Fibroblast of lung (primary cell): ENCODE measurements at regions not wholly inside any gene's neighbourhood (a gene's known extent, or its start where the extent isn't known, plus 50 kb on each side); places are given as distances from the start of the nearest gene placed in this dataset.

ENCODE experiments used
- DNase-seq, 2 donors: peaks; one replicate each; pipeline versions ENCODE4 v3.0.0 to v3.0.0-alpha.2; 2010; ENCODE audit warnings: low read depth in 2 of 2
- H2AFZ ChIP-seq: 2 replicates; pipeline ENCODE4 v1.5.1; 2012; ENCODE audit warnings: low read length, control low read depth, inconsistent platforms
- H3K27ac ChIP-seq: 2 replicates; pipeline ENCODE4 v1.5.1; 2011; ENCODE audit warnings: low read length, control low read depth; ENCODE audit not compliant: insufficient read depth
- H3K27me3 ChIP-seq: 2 replicates; pipeline ENCODE4 v1.5.1; 2011; ENCODE audit warnings: mild to moderate bottlenecking, low read length; ENCODE audit not compliant: control insufficient read depth, insufficient read depth
- H3K36me3 ChIP-seq: 2 replicates; pipeline ENCODE4 v1.5.1; 2011; ENCODE audit warnings: low read length; ENCODE audit not compliant: control insufficient read depth, insufficient read depth
- H3K4me1 ChIP-seq: 2 replicates; pipeline ENCODE4 v1.5.1; 2011; ENCODE audit warnings: low read length; ENCODE audit not compliant: control insufficient read depth, insufficient read depth; ENCODE audit errors: extremely low read depth
- H3K4me2 ChIP-seq: 2 replicates; pipeline ENCODE4 v1.5.1; 2011; ENCODE audit warnings: low read length, control low read depth; ENCODE audit not compliant: insufficient read depth; ENCODE audit errors: extremely low read depth
- H3K4me3 ChIP-seq, 4 experiments: fragments of 200-600 bp in 1 of 4; sonication (generic) in 1 of 4; replicated peaks in 1 of 4; 2 replicates each; pipeline ENCODE4 v1.5.1; 2011 to 2016; ENCODE audit warnings: low read length in 4 of 4, low read depth in 3 of 4, mild to moderate bottlenecking in 3 of 4, control low read depth in 2 of 4, inconsistent platforms in 1 of 4, mixed read lengths in 1 of 4; ENCODE audit not compliant: insufficient read depth in 1 of 4; ENCODE audit errors: control extremely low read depth in 1 of 4
- H3K79me2 ChIP-seq: 2 replicates; pipeline ENCODE4 v1.5.1; 2012; ENCODE audit warnings: mild to moderate bottlenecking, low read length, inconsistent platforms; ENCODE audit not compliant: control insufficient read depth, insufficient read depth
- H3K9ac ChIP-seq: 2 replicates; pipeline ENCODE4 v1.5.1; 2011; ENCODE audit warnings: mild to moderate bottlenecking, low read length, control low read depth; ENCODE audit not compliant: insufficient read depth
- H3K9me3 ChIP-seq: 2 replicates; pipeline ENCODE4 v1.5.1; 2012; ENCODE audit warnings: low read depth, low read length; ENCODE audit not compliant: control insufficient read depth, insufficient read depth
- H4K20me1 ChIP-seq: 2 replicates; pipeline ENCODE4 v1.5.1; 2011; ENCODE audit warnings: low read length; ENCODE audit not compliant: control insufficient read depth, insufficient read depth; ENCODE audit errors: extremely low read depth
- EZH2 ChIP-seq: IDR thresholded peaks from 2 replicates; pipeline ENCODE4 v1.5.1; 2012; ENCODE audit warnings: low read length, control low read depth, mild to moderate bottlenecking; ENCODE audit errors: missing control alignments
- TF ChIP-seq, protein P1 (sequence below), 2 donors: IDR thresholded peaks in 1 of 2; conservative IDR thresholded peaks in 1 of 2; 1 replicate in 1 of 2; 2 replicates in 1 of 2; pipeline ENCODE4 v1.5.1; 2011 to 2012; ENCODE audit warnings: low read length in 2 of 2, control low read depth in 1 of 2, inconsistent platforms in 1 of 2, low read depth in 1 of 2, mild to moderate bottlenecking in 1 of 2

DNA sequence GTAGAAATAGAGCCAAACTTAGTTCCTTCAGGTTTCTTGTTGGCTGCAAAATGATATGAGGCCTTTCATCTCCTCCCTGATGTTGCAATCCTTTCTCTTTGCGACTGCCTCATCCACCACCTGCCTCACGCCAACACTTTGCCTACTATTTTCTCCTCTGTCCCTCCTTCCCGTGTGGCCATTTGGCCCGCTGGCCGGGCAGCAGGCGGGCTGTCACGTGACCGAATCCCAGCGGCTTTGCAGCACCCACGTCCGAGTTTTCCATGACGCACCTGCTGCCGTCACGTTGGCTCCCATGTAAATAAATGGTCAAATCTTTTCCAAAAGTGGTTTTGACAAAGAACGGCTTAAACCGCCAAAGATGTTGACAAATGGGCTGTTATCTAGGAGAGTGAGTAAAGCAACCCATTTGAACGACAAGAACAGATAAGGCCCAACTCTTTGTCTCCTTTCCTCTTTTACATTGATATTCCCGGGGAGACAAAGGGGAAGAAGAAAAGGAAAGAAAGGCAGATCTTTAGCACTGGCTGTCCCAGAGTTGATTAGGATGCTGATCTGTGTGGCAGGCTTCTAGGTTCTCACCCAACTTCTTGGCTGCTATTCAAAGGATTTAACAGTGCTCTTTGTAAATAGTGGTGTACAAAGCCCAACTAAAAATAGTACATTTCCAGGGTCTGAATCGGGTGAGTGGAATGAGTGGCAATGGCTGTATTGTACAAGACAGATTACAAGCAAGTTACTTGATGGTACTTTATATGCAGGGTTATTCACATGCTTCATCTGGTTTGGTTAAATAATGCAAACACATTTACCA is 174.2 kb upstream of the JADE1 start:
- H3K36me3 ChIP-seq, result no peaks in the 10 kb centered on the region
- no peaks in the 10 kb centered on the region for H3K9me3 ChIP-seq
- no peaks in the 10 kb centered on the region for H3K27me3 ChIP-seq
- DNase-seq, result peak; percentile 73 to 95
- no peaks in the 10 kb centered on the region for H3K4me1 ChIP-seq
- no peak overlapping the region for H3K9ac ChIP-seq
- no peaks in the 10 kb centered on the region for H3K79me2 ChIP-seq
- TF ChIP-seq, protein P1, sequence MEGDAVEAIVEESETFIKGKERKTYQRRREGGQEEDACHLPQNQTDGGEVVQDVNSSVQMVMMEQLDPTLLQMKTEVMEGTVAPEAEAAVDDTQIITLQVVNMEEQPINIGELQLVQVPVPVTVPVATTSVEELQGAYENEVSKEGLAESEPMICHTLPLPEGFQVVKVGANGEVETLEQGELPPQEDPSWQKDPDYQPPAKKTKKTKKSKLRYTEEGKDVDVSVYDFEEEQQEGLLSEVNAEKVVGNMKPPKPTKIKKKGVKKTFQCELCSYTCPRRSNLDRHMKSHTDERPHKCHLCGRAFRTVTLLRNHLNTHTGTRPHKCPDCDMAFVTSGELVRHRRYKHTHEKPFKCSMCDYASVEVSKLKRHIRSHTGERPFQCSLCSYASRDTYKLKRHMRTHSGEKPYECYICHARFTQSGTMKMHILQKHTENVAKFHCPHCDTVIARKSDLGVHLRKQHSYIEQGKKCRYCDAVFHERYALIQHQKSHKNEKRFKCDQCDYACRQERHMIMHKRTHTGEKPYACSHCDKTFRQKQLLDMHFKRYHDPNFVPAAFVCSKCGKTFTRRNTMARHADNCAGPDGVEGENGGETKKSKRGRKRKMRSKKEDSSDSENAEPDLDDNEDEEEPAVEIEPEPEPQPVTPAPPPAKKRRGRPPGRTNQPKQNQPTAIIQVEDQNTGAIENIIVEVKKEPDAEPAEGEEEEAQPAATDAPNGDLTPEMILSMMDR (conservative IDR thresholded peaks at IDR 0.05 in 1 of 2, IDR thresholded peaks at IDR 0.05 in 1 of 2; ENCODE audit: low read depth in 1 of 2, low read length in 2 of 2), result no peak
- TF ChIP-seq EZH2, result no peak
- H2AFZ ChIP-seq, result peak overlapping the region; percentile 7
- no peak overlapping the region for H3K27ac ChIP-seq
- no peaks in the 10 kb centered on the region for H4K20me1 ChIP-seq
- H3K4me3 ChIP-seq, result no peak overlapping the region
- peak overlapping the region; percentile 38 for H3K4me2 ChIP-seq

DNA sequence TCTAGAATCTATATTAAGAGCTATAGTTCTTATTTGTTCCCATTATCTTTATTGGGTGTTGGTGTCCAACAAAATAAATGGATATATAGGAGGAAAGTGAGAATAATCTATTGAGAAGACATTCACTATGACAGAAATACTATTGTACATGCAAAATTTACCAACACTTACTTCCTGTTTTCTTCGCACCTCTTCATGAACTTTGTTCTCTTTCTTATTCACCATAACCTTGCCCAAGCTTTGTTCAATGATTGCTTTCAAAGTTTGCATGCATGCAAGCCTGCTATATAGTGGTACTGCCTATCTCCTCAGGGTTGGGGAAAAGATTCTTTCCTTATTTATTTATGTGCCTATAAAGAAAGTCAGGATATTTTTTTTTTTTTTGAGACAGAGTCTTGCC is 176.4 kb upstream of the JADE1 start:
- Histone ChIP-seq H3K9me3 (no peaks in the 10 kb centered on the region), H3K36me3 (no peaks in the 10 kb centered on the region), H3K4me2 (no peak overlapping the region)

DNA sequence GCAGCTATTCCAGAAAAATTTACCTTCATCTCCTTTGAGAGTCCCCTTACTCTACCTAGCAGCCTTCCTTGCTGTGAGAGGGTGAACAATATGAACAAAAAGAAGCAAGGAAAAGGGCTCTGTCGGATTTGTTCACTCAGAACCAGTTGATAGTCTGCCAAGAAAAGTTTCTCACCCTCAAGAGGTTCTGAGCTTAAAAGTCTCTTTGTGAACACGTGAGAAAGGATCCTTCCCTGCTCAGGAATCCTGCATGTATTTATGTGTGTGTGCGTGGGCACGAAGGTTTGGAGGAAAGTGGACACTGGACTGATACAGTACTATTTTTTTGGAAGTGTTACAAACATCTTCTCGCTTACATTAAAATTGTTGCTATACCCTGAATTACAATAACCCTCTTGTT is 178.6 kb upstream of the JADE1 start:
- Histone ChIP-seq H2AFZ (no peak overlapping the region), H3K9ac (no peak overlapping the region), H3K4me1 (no peaks in the 10 kb centered on the region), H3K79me2 (no peaks in the 10 kb centered on the region), H3K27ac (no peak overlapping the region), H3K36me3 (no peaks in the 10 kb centered on the region), H3K4me3 (no peak overlapping the region), H3K9me3 (no peaks in the 10 kb centered on the region), H4K20me1 (no peaks in the 10 kb centered on the region), H3K27me3 (no peaks in the 10 kb centered on the region), H3K4me2 (no peak overlapping the region)
- TF ChIP-seq, protein P1 (conservative IDR thresholded peaks at IDR 0.05 in 1 of 2, IDR thresholded peaks at IDR 0.05 in 1 of 2; ENCODE audit: low read depth in 1 of 2, low read length in 2 of 2), result no peak
- TF ChIP-seq EZH2, result no peak
- DNase-seq, result peak; percentile 27 to 67

More for the DNA sequence above, 176.4 kb upstream of the JADE1 start:
- H4K20me1 ChIP-seq, result no peaks in the 10 kb centered on the region
- H3K9ac ChIP-seq, result no peak overlapping the region
- H2AFZ ChIP-seq, result no peak overlapping the region
- H3K79me2 ChIP-seq, result no peaks in the 10 kb centered on the region
- DNase-seq, result no peak
- no peak overlapping the region for H3K4me3 ChIP-seq
- no peak for TF ChIP-seq EZH2
- TF ChIP-seq, protein P1 (conservative IDR thresholded peaks at IDR 0.05 in 1 of 2, IDR thresholded peaks at IDR 0.05 in 1 of 2; ENCODE audit: low read depth in 1 of 2, low read length in 2 of 2), result no peak
- no peaks in the 10 kb centered on the region for H3K4me1 ChIP-seq
- H3K27ac ChIP-seq, result no peak overlapping the region
- H3K27me3 ChIP-seq, result no peaks in the 10 kb centered on the region
